ENCODE measurements at regions not wholly inside any gene's neighbourhood (a gene's known extent, or its start where the extent isn't known, plus 50 kb on each side); places are given as distances from the start of the nearest gene placed in this dataset.

DNA sequence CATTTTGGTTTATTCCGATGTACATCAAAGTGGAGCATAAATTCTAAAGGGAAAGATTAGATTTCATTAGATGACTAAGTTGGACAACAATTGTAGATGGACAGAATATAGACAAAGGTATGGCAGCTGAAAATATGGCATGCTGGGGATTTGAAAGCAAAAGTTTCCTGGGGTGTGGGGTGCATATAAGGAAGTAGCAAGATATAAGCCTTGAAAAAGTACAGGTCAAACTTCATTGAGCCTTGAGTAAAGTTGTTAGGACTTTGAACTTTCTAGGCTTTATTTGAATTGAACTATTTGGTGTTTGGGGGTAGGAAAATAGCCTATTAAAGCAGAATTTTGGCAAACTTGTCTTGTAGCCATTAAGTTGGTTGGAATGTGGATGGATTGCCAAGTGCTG, 75.8 kb upstream of the KCNJ16 start:
- DNase-seq: no peak
- WGBS, 5 donors: 81 to 93% (median 87%) methylated on average over 1 of the region's 1 CpG

DNA sequence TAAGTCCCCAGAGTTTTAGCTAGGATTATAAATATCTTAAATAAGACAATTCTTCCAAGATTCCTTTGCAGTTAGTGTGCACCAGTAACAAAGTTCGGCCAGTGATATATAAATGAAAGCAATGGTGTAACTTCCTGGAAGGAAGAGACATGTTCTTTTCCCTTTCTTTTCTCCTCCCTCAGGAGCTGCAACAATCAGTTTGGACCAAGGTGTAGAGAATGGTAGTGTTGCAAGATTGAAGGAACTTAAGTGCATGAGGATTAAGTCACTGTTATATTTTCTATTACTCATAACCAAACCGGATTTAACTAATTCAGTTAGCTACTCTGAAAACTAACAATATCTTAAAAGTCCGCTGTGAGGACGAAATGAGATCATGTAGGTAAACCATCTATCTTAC, 68.9 kb upstream of the KCNJ16 start:
- Histone ChIP-seq H3K36me3 (no peaks in the 10 kb centered on the region), H3K4me1 (no peaks in the 10 kb centered on the region), H3K27ac (no peak overlapping the region), H3K27me3 (replicated peaks in 1 of 7) (no peaks in the 10 kb centered on the region), H3K9me3 (no peaks in the 10 kb centered on the region), H3K4me3 (no peak overlapping the region)
- TF ChIP-seq POLR2AphosphoS5 (IDR thresholded peaks at IDR 0.05) (no peak), CTCF (IDR thresholded peaks at IDR 0.05 in 8 of 11, conservative IDR thresholded peaks at IDR 0.05 in 3 of 11) (no peak), POLR2A (IDR thresholded peaks at IDR 0.05) (no peak)
- no peak for DNase-seq
- intact Hi-C loops (cut with DNase I; ENCODE audit: low total_unique reads): no loop called here
- WGBS, 5 donors: 84 to 96% (median 87%) methylated on average over 4 of the region's 4 CpGs

More for the DNA sequence above, 75.8 kb upstream of the KCNJ16 start:
- no peaks in the 10 kb centered on the region for H3K27me3 ChIP-seq (replicated peaks in 1 of 7)
- H3K4me3 ChIP-seq: no peak overlapping the region
- no peaks in the 10 kb centered on the region for H3K4me1 ChIP-seq
- H3K9me3 ChIP-seq: peaks cover 0 to 11% (median 3%) of the 10 kb centered on the region in 8 donors
- intact Hi-C loops (cut with DNase I; ENCODE audit: low total_unique reads): no loop called here
- no peak for TF ChIP-seq CTCF (IDR thresholded peaks at IDR 0.05 in 8 of 11, conservative IDR thresholded peaks at IDR 0.05 in 3 of 11)
- no peaks in the 10 kb centered on the region for H3K36me3 ChIP-seq
- no peak overlapping the region for H3K27ac ChIP-seq

GRCh38 chr17:70011750-70012149, 63.3 kb upstream of the KCNJ16 start:
- Histone ChIP-seq H3K27ac (no peak overlapping the region), H3K9me3 (no peaks in the 10 kb centered on the region), H3K4me3 (no peak overlapping the region), H3K36me3 (no peaks in the 10 kb centered on the region), H3K27me3 (replicated peaks in 1 of 7) (no peaks in the 10 kb centered on the region), H3K4me1 (no peaks in the 10 kb centered on the region)
- intact Hi-C loops (cut with DNase I; ENCODE audit: low total_unique reads): no loop called here
- TF ChIP-seq POLR2AphosphoS5 (IDR thresholded peaks at IDR 0.05): no peak
- TF ChIP-seq CTCF (IDR thresholded peaks at IDR 0.05 in 8 of 11, conservative IDR thresholded peaks at IDR 0.05 in 3 of 11): no peak
- no peak for TF ChIP-seq POLR2A (IDR thresholded peaks at IDR 0.05)
- WGBS, 5 donors: 71 to 98% (median 75%) methylated on average over 1 of the region's 1 CpG
- DNase-seq: no peak

DNA sequence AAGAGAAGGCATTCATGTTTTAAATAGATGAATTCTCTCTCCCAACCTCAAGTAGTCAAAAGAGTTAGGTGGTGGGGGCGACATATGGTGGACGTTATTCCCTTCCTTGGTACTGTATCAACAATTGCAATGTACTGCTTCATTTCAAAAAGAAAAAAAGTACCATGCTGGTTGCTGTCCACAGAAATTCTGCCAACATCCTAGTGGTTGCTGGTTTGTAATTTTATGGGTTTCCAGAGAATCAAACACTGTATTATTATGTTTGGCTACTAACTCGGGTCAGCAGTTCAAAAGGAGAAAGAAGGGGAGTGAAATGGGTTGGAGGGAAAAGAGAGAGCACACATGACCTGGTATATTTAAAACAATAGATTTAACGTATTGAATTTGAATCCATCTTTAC, 61.1 kb upstream of the KCNJ16 start:
- no peaks in the 10 kb centered on the region for H3K36me3 ChIP-seq
- H3K4me1 ChIP-seq: no peaks in the 10 kb centered on the region
- H3K27ac ChIP-seq: no peak overlapping the region
- no peak for TF ChIP-seq POLR2AphosphoS5 (IDR thresholded peaks at IDR 0.05)
- TF ChIP-seq CTCF (IDR thresholded peaks at IDR 0.05 in 8 of 11, conservative IDR thresholded peaks at IDR 0.05 in 3 of 11): no peak
- no peak for TF ChIP-seq POLR2A (IDR thresholded peaks at IDR 0.05)
- intact Hi-C loops (cut with DNase I; ENCODE audit: low total_unique reads): no loop called here
- DNase-seq: no peak
- H3K4me3 ChIP-seq: no peak overlapping the region
- H3K27me3 ChIP-seq (replicated peaks in 1 of 7): no peaks in the 10 kb centered on the region
- no peaks in the 10 kb centered on the region for H3K9me3 ChIP-seq
- 76 to 96% (median 84%) methylated on average over 4 of the region's 4 CpGs for WGBS, 5 donors
